Naive thymus-derived CD4-positive, alpha-beta T cell (primary cell): ENCODE measurements at regions not wholly inside any gene's neighbourhood (a gene's known extent, or its start where the extent isn't known, plus 50 kb on each side); places are given as distances from the start of the nearest gene placed in this dataset.

ENCODE experiments used
- ATAC-seq: fragments of 150-1000 bp; cut with Tn5 transposase; 2 replicates; pipeline ENCODE4 v1.10.0; 2021; ENCODE audit warnings: mild to moderate bottlenecking, moderate library complexity
- CTCF ChIA-PET: fragments of 350-600 bp; sonication (Branson Sonifier 250); formaldehyde crosslinking; loops from one replicate; lab custom pipeline; 2021; ENCODE audit warnings: antibody characterized with exemption; lab: Charles Lee
- POLR2A ChIA-PET: fragments of 350-600 bp; sonication (Branson Sonifier 250); formaldehyde crosslinking; loops from one replicate; lab custom pipeline; 2021; ENCODE audit warnings: antibody characterized with exemption, inconsistent platforms; lab: Charles Lee
- DNase-seq, 9 donors: peaks; one replicate each; pipeline versions ENCODE4 v3.0.0 to v3.0.0-alpha.2; 2020 to 2022; ENCODE audit warnings: mixed read lengths in 1 of 9
- H3K27ac ChIP-seq: one replicate; pipeline ENCODE4 v1.7.0; 2013; ENCODE audit warnings: mild to moderate bottlenecking, low read depth, low read length, moderate library complexity
- H3K27me3 ChIP-seq, 2 donors: one replicate each; pipeline ENCODE4 v1.7.0; 2013; ENCODE audit warnings: low read length in 2 of 2, mild to moderate bottlenecking in 2 of 2, moderate library complexity in 2 of 2; ENCODE audit not compliant: control insufficient read depth in 2 of 2, insufficient read depth in 2 of 2
- H3K36me3 ChIP-seq, 3 experiments: 1 replicate in 2 of 3; 2 replicates in 1 of 3; pipeline ENCODE4 v1.7.0; 2013; ENCODE audit warnings: low read length in 3 of 3, mild to moderate bottlenecking in 3 of 3, moderate library complexity in 1 of 3; ENCODE audit not compliant: insufficient read depth in 3 of 3, control insufficient read depth in 2 of 3
- H3K4me1 ChIP-seq, 2 donors: one replicate each; pipeline ENCODE4 v1.7.0; 2013; ENCODE audit warnings: low read length in 2 of 2, mild to moderate bottlenecking in 2 of 2, moderate library complexity in 1 of 2; ENCODE audit not compliant: control insufficient read depth in 2 of 2, insufficient read depth in 2 of 2
- H3K4me3 ChIP-seq: 2 replicates; pipeline ENCODE4 v1.7.0; 2013; ENCODE audit warnings: mild to moderate bottlenecking, low read length
- H3K9me3 ChIP-seq, 3 experiments: 1 replicate in 2 of 3; 2 replicates in 1 of 3; pipeline ENCODE4 v1.7.0; 2013; ENCODE audit warnings: low read length in 3 of 3; ENCODE audit not compliant: control insufficient read depth in 2 of 3
- H3K27ac Mint-ChIP-seq, 9 donors: one replicate each; pipeline ENCODE4 v1.8.0; 2020 to 2022; ENCODE audit warnings: mixed read lengths in 9 of 9, mild to moderate bottlenecking in 8 of 9, moderate library complexity in 5 of 9, inconsistent platforms in 2 of 9
- H3K27me3 Mint-ChIP-seq, 5 donors: one replicate each; pipeline ENCODE4 v1.8.0; 2021 to 2022; ENCODE audit warnings: mixed read lengths in 5 of 5, mild to moderate bottlenecking in 1 of 5
- H3K36me3 Mint-ChIP-seq, 5 donors: one replicate each; pipeline ENCODE4 v1.8.0; 2020 to 2022; ENCODE audit warnings: mixed read lengths in 5 of 5, mild to moderate bottlenecking in 3 of 5, inconsistent platforms in 1 of 5
- H3K4me1 Mint-ChIP-seq, 7 donors: one replicate each; pipeline ENCODE4 v1.8.0; 2020 to 2022; ENCODE audit warnings: mixed read lengths in 7 of 7, mild to moderate bottlenecking in 3 of 7, inconsistent platforms in 1 of 7
- H3K4me3 Mint-ChIP-seq, 10 donors: one replicate each; pipeline ENCODE4 v1.8.0; 2020 to 2022; ENCODE audit warnings: mild to moderate bottlenecking in 10 of 10, mixed read lengths in 10 of 10, moderate library complexity in 6 of 10, inconsistent platforms in 2 of 10
- H3K9me3 Mint-ChIP-seq, 11 donors: one replicate each; pipeline ENCODE4 v1.8.0; 2020 to 2022; ENCODE audit warnings: mixed read lengths in 11 of 11, mild to moderate bottlenecking in 4 of 11, inconsistent platforms in 1 of 11, moderate library complexity in 1 of 11
- intact Hi-C, 2 donors: fragments of 100-400 bp; cut with micrococcal nuclease; formaldehyde crosslinking; loops; one replicate each; pipeline ENCODE4 v1.15.1; 2023

DNA sequence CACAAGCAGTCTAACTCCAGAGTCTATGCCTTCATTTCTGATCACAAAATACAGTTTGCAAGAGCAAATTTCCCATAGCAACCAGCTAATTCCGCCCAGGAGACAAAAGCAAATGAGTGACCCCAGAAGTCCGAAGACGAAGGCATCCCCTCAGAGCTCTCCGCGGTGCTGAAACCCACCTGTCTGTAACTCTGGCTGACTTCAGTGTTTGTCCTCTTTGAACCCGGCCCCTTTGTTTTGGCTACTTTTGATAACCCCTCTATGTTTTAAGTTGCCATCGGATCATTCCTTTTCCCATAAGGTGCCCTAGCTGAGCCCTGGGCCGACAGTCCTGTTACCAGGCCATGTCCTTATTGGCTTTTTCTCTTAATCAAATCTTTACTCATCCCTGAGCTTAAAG lies 515.8 kb downstream of the PTPRU start:
- no peaks in the 10 kb centered on the region for H3K36me3 ChIP-seq
- Mint-ChIP-seq H3K36me3 (no peaks in the 10 kb centered on the region), H3K27me3 (peaks cover 8 to 37% (median 15%) of the 10 kb centered on the region in 5 donors), H3K9me3 (peaks cover 0 to 1% (median 0%) of the 10 kb centered on the region in 11 donors), H3K4me3 (no peak overlapping the region), H3K27ac (no peak overlapping the region), H3K4me1 (no peaks in the 10 kb centered on the region)
- no peaks in the 10 kb centered on the region for H3K9me3 ChIP-seq
- DNase-seq (no peak), ATAC-seq (no peak)
- no peak overlapping the region for H3K27ac ChIP-seq
- CTCF ChIA-PET: no interaction called here
- no peaks in the 10 kb centered on the region for H3K27me3 ChIP-seq
- POLR2A ChIA-PET: interaction anchor here (0.6 kb wide), 1 partner anchor 12 kb away, joined by 3 read pairs; no protein-coding TSS in a partner anchor
- no peaks in the 10 kb centered on the region for H3K4me1 ChIP-seq
- no peak overlapping the region for H3K4me3 ChIP-seq
- intact Hi-C loops: no loop called here

GRCh38 chr1:29749024-29749945 lies 513.0 kb downstream of the PTPRU start:
- ATAC-seq: no peak
- Mint-ChIP-seq H3K36me3 (no peaks in the 10 kb centered on the region), H3K27me3 (peaks cover 8 to 40% (median 15%) of the 10 kb centered on the region in 5 donors), H3K4me3 (no peak overlapping the region), H3K9me3 (peaks cover 0 to 1% (median 0%) of the 10 kb centered on the region in 11 donors), H3K27ac (no peak overlapping the region), H3K4me1 (no peaks in the 10 kb centered on the region)
- POLR2A ChIA-PET: no interaction called here
- DNase-seq: no peak
- CTCF ChIA-PET: no interaction called here
- Histone ChIP-seq H3K4me3 (no peak overlapping the region), H3K4me1 (no peaks in the 10 kb centered on the region), H3K9me3 (no peaks in the 10 kb centered on the region), H3K27me3 (no peaks in the 10 kb centered on the region), H3K27ac (no peak overlapping the region), H3K36me3 (no peaks in the 10 kb centered on the region)
- intact Hi-C loops: no loop called here

GRCh38 chr1:29747196-29747595 lies 510.9 kb downstream of the PTPRU start:
- Mint-ChIP-seq H3K27ac (no peak overlapping the region), H3K9me3 (peaks cover 0 to 1% (median 0%) of the 10 kb centered on the region in 11 donors), H3K4me1 (no peaks in the 10 kb centered on the region), H3K4me3 (no peak overlapping the region), H3K27me3 (peaks cover 6 to 30% (median 15%) of the 10 kb centered on the region in 5 donors), H3K36me3 (no peaks in the 10 kb centered on the region)
- Histone ChIP-seq H3K27ac (no peak overlapping the region), H3K9me3 (no peaks in the 10 kb centered on the region), H3K4me1 (no peaks in the 10 kb centered on the region), H3K4me3 (no peak overlapping the region), H3K27me3 (no peaks in the 10 kb centered on the region), H3K36me3 (no peaks in the 10 kb centered on the region)
- ChIA-PET CTCF (no interaction called here), POLR2A (no interaction called here)
- intact Hi-C loops: no loop called here
- no peak for ATAC-seq
- DNase-seq: no peak

GRCh38 chr1:29746076-29746665 lies 509.8 kb downstream of the PTPRU start:
- CTCF ChIA-PET: no interaction called here
- H3K4me3 Mint-ChIP-seq: no peak overlapping the region
- no peak for DNase-seq

DNA sequence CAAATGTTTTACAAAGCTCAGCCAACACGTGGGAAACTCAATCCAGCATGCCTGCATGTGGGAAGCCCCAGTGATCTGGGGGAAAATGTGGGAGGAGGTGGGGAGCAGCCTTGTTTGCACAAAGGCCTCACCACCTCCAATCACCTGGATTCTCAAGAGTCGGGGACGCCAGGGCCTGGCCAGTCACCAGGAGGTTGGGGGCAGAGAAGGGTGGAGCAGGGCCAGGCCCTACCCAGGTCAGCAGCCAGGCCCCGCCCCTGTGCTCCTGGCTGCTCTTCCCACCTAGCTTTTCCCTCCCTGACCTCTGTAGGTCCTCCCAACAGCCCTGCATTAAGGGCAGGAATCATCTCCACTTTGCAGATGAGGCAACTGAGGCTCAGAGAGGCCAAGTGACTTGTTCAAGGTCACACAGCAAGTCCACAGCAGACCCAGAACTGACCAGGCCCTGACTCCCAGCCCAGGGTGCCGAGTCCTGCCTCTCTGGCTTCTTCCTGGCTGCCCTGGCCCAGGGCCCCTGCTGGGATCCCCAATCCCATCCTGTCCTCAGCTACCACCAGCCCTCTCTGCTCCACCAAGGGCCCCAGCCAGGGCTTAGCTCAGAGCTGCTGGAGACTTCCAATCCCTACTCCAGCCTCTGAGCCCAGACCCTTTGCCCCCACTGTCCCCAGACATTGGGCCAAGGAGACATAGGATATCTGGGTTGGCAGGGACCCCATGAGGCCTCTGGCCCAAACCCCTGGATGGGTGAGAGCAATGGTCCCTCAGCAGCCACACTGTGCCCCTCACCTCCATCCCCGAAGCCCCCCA lies 508.6 kb downstream of the PTPRU start:
- H3K27ac Mint-ChIP-seq: peak overlapping the region in 1 of 9 donors; percentile 21
- no peaks in the 10 kb centered on the region for H3K36me3 Mint-ChIP-seq
- ATAC-seq (no peak), DNase-seq (no peak)
- no peaks in the 10 kb centered on the region for H3K27me3 ChIP-seq
- no peaks in the 10 kb centered on the region for H3K36me3 ChIP-seq
- peaks cover 0 to 1% (median 0%) of the 10 kb centered on the region in 7 donors for H3K4me1 Mint-ChIP-seq
- ChIA-PET POLR2A (no interaction called here), CTCF (no interaction called here)
- no peak overlapping the region for H3K4me3 Mint-ChIP-seq
- no peak overlapping the region for H3K4me3 ChIP-seq
- H3K4me1 ChIP-seq: no peaks in the 10 kb centered on the region
- H3K27me3 Mint-ChIP-seq: peaks cover 0 to 23% (median 14%) of the 10 kb centered on the region in 5 donors
- no peak overlapping the region for H3K27ac ChIP-seq
- intact Hi-C loops: no loop called here
- no peaks in the 10 kb centered on the region for H3K9me3 ChIP-seq
- H3K9me3 Mint-ChIP-seq: no peaks in the 10 kb centered on the region

More at GRCh38 chr1:29746076-29746665, 509.8 kb downstream of the PTPRU start:
- H3K4me1 Mint-ChIP-seq: peaks cover 0 to 1% (median 0%) of the 10 kb centered on the region in 7 donors
- Histone ChIP-seq H3K27ac (no peak overlapping the region), H3K4me3 (no peak overlapping the region), H3K27me3 (no peaks in the 10 kb centered on the region), H3K9me3 (no peaks in the 10 kb centered on the region), H3K36me3 (no peaks in the 10 kb centered on the region), H3K4me1 (no peaks in the 10 kb centered on the region)
- H3K36me3 Mint-ChIP-seq: no peaks in the 10 kb centered on the region
- no peak overlapping the region for H3K27ac Mint-ChIP-seq
- POLR2A ChIA-PET: no interaction called here
- intact Hi-C loops: no loop called here
- peaks cover 2 to 26% (median 8%) of the 10 kb centered on the region in 5 donors for H3K27me3 Mint-ChIP-seq
- peaks cover 0 to 1% (median 0%) of the 10 kb centered on the region in 11 donors for H3K9me3 Mint-ChIP-seq
- no peak for ATAC-seq

DNA sequence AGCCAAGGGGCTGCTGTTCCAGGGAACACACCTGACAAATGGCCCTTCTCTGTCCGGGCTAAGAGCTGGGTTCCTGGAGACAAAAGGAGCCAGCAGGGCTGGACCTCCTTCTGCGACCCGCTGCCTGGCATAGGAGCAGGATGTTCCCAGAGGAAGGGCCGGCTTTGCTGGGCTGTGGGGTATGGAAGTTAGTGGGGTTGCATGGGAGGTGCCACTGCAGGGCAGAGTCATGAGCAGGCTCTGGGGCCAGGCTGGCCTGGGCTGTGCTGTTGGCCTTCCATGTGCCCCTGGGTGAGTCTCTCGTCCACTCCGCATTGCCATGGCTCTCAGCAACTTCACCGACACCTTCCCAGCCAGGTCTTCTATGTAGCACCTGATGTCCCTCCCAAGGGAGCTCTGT lies 507.6 kb downstream of the PTPRU start:
- ATAC-seq (no peak), DNase-seq (no peak)
- Mint-ChIP-seq H3K4me1 (peaks cover 0 to 1% (median 0%) of the 10 kb centered on the region in 7 donors), H3K9me3 (no peaks in the 10 kb centered on the region), H3K4me3 (no peak overlapping the region), H3K27ac (no peak overlapping the region), H3K27me3 (peaks cover 0 to 32% (median 14%) of the 10 kb centered on the region in 5 donors), H3K36me3 (no peaks in the 10 kb centered on the region)
- Histone ChIP-seq H3K27me3 (no peaks in the 10 kb centered on the region), H3K27ac (no peak overlapping the region), H3K36me3 (no peaks in the 10 kb centered on the region), H3K4me3 (no peak overlapping the region), H3K4me1 (no peaks in the 10 kb centered on the region), H3K9me3 (no peaks in the 10 kb centered on the region)
- POLR2A ChIA-PET: no interaction called here
- intact Hi-C loops: no loop called here
- CTCF ChIA-PET: no interaction called here
